ENCODE measurements at regions not wholly inside any gene's neighbourhood (a gene's known extent, or its start where the extent isn't known, plus 50 kb on each side); places are given as distances from the start of the nearest gene placed in this dataset.

DNA sequence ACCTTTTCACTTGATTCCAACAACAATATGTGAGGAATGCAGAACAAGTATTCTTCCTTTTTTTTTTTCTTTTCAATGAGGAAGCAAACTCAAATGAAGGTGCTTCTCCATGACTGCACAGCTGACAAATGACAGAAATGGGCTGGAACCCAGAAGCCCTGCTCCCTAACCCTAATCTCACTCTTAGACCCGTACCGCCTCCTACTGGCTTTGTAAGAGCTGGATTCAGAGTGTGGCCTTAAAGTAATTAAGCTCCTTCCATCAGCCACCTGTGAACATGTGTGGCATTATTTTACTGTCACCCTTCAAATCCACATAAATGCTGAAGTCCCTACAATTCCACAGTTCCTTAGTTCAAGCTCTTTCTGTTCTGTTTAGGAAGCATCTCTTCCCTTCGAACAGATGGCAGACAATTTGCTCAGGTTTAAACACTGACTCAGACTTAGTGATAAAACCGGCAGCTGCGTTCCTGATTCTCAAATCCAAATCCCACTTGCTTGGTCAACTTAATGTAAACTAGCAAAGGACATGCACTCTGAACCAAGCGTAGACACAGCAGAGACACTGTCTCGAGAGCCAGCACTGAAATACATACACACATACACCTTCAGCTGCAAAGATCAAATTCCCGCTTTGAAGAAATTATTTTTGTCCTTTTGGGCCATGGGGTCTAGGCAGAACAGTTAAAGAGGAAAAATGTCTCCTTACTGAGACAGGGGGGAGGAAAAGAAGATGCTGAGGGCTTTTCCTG lies 316.7 kb upstream of the TLE4 start:
- TF ChIP-seq, protein P1, sequence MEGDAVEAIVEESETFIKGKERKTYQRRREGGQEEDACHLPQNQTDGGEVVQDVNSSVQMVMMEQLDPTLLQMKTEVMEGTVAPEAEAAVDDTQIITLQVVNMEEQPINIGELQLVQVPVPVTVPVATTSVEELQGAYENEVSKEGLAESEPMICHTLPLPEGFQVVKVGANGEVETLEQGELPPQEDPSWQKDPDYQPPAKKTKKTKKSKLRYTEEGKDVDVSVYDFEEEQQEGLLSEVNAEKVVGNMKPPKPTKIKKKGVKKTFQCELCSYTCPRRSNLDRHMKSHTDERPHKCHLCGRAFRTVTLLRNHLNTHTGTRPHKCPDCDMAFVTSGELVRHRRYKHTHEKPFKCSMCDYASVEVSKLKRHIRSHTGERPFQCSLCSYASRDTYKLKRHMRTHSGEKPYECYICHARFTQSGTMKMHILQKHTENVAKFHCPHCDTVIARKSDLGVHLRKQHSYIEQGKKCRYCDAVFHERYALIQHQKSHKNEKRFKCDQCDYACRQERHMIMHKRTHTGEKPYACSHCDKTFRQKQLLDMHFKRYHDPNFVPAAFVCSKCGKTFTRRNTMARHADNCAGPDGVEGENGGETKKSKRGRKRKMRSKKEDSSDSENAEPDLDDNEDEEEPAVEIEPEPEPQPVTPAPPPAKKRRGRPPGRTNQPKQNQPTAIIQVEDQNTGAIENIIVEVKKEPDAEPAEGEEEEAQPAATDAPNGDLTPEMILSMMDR (IDR thresholded peaks at IDR 0.05 in 4 of 5, conservative IDR thresholded peaks at IDR 0.05 in 1 of 5): no peak
- no peak for TF ChIP-seq POLR2A (IDR thresholded peaks at IDR 0.05)

Data from gastrocnemius medialis (tissue), 4 donors.